Putamen (tissue), 1 donor: ENCODE measurements at regions not wholly inside any gene's neighbourhood (a gene's known extent, or its start where the extent isn't known, plus 50 kb on each side); places are given as distances from the start of the nearest gene placed in this dataset.

Source experiments
- DNase-seq: peaks from one replicate; pipeline ENCODE4 v3.0.0-alpha.2; 2016; ENCODE audit warnings: low spot score

- DNase-seq = no peak
Observed at GRCh38 chr13:29999492-30000369, 149.3 kb upstream of the UBL3 start.

GRCh38 chr13:29996316-29996715 is 145.9 kb upstream of the UBL3 start:
- no peak for DNase-seq

DNA sequence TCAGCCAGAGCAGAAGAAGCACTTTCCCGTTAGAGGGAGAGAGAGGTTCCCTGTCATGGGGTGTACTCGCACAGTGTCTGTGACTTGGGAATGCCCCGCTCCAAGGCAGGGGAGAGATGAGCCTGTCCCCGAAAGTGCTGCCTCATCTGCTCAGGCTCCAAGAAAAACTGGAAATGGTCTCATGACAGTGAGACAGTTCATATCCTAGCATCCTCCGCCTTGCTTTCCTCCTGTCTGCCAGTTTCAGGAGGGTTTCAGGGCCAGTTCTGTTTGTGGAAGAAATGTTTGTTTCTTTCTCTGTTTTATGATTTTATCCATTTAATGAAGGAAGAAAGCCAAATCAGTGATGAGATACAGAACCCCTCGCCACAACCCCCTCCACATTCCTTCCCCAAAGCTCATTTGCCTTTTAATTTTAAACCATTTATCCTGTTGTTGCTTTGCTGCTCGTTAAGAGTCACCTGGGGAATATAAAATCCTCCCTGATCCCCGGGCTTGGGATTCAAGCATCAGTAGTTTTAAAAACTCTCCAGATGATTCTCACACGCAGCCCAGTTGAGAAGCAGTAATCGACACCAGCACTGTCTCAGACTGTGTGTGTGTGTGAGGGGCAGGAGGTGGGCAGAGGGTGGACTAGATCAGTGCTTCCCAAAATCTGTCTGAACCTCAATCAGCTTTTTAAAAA is 144.6 kb upstream of the UBL3 start:
- no peak for DNase-seq

GRCh38 chr13:29993716-29994488 is 143.5 kb upstream of the UBL3 start:
- DNase-seq = peak; percentile 64

DNA sequence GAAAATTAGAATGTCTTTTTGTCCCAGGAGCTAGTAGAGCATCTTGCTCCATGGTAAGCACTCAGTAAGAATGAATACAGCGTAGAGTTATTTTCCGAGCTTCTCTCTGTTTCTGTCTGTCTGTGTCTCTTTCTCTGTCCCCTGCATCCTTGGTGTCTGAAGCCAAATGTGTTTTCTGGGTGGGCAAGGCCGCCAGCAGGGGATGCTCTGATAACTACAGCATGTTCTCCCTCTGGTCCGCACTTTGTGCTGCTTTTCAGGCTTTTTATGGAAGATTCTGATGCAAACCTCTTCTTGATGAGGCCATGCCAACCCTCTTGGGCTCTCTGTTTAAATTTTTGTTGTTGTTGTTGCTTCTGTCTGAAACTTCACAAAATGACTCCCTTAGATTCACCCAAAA is 142.8 kb upstream of the UBL3 start:
- no peak for DNase-seq

- DNase-seq = no peak
Observed at GRCh38 chr13:29991343-29991742, 140.9 kb upstream of the UBL3 start.

DNA sequence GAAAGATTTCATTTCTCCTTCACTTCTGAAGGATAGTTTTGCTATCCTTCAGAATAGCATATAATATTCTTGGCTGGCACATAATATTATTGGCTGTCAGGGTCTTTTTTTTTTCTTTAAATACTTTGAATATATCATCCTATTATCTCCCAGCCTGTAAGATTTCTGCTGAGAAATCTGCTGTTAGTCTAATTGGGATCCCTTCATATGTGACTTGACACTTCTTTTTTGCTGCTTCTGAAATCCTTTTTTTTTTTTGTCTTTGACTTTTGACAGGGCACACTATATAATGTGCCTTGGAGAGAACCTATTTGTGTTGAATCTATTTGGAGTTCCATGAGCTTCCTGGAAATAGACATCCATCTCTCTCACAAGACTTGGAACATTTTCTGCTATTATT is 136.9 kb upstream of the UBL3 start:
- DNase-seq = no peak

DNA sequence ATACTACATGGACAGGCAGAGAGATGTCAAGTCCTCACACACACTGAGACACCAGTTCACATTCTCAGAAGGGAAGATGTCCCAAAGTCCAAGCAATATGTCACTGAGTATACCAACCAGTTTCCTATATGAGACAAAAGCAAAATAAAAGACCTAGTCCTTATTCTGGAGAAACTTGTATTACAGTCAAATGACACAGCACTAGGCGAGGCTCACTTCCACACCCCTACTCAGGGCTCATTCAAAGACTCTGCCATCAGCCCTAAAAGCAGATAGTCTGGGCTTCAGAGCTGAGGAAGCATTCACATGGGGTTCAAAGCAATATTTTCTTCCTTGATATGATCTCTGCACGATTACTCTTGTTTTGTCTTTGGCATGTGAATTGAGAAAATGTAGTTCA is 129.9 kb upstream of the UBL3 start:
- no peak for DNase-seq

DNA sequence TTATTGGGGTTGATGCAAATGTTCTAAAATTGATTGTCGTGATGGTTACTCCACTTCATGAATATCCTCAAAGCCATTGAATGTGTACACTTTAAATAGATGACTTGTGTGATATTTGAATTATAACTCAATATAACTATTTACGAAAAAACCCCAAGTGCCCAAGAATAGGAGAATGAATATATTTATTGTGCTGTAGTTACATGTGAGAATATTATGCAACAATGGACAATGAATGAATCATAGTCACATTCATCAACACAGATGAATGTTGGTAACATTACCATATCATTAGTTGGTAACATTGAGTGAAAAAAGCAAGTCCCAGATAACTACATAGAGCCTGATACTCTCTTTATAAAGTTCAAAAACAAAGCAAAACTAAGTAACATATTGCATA is 127.8 kb upstream of the UBL3 start:
- DNase-seq = no peak

GRCh38 chr13:29977476-29978120 is 127.2 kb upstream of the UBL3 start:
- DNase-seq = no peak

GRCh38 chr13:29976535-29976934 is 126.1 kb upstream of the UBL3 start:
- DNase-seq = no peak

- no peak for DNase-seq
Observed at GRCh38 chr13:29975283-29975682, 124.9 kb upstream of the UBL3 start.

- no peak for DNase-seq
Observed at GRCh38 chr13:29969286-29969685, 118.9 kb upstream of the UBL3 start.

DNA sequence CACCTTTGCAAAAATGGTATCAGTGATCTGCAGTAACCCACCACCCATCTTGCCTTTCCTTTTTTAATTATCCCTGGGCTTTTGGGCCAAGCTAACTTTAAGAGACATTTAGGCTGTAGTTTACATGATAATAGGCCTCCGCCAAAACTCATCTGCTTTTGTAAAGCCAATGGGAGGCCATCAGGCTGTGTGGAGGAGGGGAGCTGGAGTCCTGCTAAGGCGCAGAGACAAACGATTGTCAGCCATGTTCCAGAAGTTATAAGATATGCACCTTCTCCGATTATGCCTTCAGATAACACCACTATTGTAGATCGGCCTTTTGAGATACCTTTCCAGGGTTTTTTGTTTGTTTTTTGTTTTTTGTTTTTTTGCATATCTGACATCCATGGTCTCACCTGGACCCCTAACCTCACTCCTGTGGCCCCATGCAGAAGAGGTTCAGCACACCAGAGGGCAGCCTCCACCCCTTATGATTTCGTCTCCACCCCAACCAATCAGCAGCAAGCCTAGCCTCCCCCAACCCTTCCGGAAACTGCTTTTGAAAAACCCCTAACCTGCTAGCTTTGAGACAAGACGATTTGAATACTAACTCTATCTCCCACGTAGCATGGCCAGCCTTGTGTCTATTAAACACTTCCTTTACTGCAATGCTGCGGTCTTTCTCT is 113.9 kb upstream of the UBL3 start:
- no peak for DNase-seq

- DNase-seq = peak; percentile 72
Observed at GRCh38 chr13:29963089-29963488, 112.7 kb upstream of the UBL3 start.

DNA sequence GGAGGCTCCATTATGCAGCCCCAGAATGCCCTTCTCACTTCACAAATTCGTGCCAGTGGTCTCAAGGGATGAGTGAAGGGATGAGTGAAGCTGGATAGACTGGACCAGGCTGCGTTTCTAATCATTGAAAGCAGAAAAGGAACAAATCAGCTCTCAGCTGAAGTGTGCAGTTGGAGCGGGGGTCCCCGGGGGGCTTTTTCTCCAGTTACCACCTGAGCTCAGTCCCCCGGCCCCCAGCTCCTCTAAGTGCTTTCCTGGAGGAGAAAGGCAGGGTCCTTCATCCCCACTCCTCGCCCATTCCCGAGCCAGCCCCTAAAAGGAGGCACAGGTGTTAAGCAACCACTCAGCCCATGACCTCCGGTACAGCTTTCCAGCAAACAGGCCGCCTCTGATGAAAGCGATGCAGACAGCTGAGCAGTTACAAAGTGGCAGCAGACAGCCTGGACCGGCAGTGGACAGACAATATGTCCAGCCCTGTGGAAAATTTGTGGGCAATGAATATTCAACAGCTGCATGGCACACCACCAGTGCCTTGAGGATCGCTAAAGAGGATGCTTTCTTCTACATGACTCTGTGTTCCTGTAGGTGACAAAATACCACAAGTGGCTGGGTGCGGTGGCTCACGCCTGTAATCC is 110.7 kb upstream of the UBL3 start:
- no peak for DNase-seq

DNA sequence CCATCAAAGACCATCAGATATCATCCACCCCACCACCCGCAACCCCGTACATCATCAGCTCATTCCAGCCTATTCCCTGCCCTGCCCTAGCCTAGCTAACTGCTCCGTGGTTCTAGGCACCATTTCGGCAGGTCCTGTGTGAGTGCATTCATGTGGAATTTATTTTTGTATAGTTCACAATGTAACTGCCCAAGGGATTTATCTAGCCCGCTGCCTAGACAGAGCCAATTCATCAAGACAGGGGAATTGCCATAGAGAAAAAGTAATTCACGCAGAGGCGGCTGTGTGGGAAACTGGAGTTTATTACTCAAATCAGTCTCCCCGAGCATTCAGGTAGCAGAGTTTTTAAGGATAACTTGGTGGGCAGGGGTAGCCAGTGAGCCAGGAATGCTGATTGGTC is 109.2 kb upstream of the UBL3 start:
- DNase-seq = no peak

- no peak for DNase-seq
Observed at GRCh38 chr13:29959086-29959485, 108.7 kb upstream of the UBL3 start.

DNA sequence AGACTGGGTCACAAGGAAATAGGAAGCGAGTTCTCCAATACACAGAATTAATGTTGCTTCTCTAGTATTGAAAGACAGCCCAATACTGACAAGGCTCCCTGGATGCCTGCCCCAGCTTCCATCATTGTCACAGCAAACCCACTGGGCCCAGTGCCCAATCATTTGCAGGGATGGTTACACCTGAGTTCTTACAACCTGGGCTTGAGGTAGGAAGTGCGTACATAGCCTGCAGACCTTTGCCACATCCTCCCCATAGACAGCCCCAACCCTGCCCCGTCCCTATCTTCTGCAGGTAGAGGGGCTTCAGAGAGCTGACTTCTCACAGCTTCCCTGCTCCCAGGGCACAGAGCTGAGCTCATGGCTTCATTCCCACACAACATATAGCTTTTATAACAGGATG is 108.1 kb upstream of the UBL3 start:
- DNase-seq = no peak

DNA sequence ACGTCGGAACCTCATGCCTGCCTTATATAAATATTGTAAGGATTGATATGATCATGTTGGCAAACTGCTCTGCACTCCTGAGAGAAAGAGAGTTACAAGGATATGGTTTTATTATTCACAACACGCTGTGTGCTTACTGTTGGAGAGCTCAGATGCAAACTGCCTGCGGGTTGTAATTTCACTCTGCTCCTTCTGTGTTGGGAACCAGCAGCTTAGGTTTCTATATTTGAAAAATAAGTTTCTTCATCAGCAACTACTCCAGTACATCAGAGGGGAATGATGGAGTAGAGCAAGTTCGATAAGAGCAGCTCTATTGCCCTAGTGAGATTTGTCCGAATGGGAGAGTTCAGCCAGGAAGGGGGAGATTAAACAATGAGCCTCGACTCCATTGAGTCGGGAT is 106.9 kb upstream of the UBL3 start:
- no peak for DNase-seq

GRCh38 chr13:29956853-29957252 is 106.4 kb upstream of the UBL3 start:
- no peak for DNase-seq
